ENCODE measurements at regions not wholly inside any gene's neighbourhood (a gene's known extent, or its start where the extent isn't known, plus 50 kb on each side); places are given as distances from the start of the nearest gene placed in this dataset.

DNA sequence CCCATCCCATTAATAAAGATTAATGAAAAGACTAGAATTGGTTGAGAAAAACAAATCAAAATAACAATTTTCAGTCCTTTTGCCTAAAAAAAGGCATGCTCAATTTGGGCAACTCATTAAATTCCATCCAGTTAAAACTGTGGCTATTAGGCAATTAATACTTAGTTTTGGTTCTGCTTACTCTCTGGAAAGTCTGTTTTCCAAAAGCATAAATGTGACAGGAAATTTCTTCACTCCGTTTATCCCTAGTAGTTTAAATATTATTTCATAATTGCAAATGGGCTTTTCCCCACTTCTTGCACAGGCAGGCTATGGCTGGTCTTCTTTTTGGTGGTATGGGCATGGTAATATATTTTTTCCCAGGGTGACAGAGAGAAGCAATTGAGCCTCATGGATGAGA, 373.3 kb upstream of the KLF4 start:
- in situ Hi-C loops (cut with MboI; ENCODE audit: low sequenced_read_pairs, unreplicated experiment): no loop called here
- DNase-seq (ENCODE audit: low spot score): no peak
- TF ChIP-seq CTCF (IDR thresholded peaks at IDR 0.05; ENCODE audit: borderline replicate concordance, control extremely low read depth, extremely low read depth, insufficient read depth, missing control alignments): no peak

DNA sequence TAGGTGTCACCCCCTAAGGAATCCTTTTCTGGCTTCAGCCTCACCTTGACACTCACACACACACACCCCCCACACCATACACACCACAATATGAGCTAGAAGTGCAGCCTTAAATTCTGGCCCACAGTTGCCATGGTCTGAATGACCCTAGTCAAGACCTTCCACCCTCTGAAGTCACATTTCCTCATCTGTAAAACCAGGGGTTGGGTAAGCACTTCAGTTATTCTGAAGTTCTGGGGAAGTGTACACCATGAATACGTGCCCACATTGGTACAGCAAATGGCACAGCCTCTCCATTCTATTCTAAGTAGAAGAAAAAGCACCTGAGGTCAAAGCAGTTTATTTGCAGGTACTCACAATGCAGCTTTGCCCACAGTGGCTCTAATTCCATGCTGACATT, 372.8 kb upstream of the KLF4 start:
- DNase-seq (ENCODE audit: low spot score): no peak
- in situ Hi-C loops (cut with MboI; ENCODE audit: low sequenced_read_pairs, unreplicated experiment): no loop called here
- TF ChIP-seq CTCF (IDR thresholded peaks at IDR 0.05; ENCODE audit: borderline replicate concordance, control extremely low read depth, extremely low read depth, insufficient read depth, missing control alignments): no peak

- no peak for DNase-seq (ENCODE audit: low spot score)
- in situ Hi-C loops (cut with MboI; ENCODE audit: low sequenced_read_pairs, unreplicated experiment): no loop called here
- no peak for TF ChIP-seq CTCF (IDR thresholded peaks at IDR 0.05; ENCODE audit: borderline replicate concordance, control extremely low read depth, extremely low read depth, insufficient read depth, missing control alignments)
Observed at GRCh38 chr9:107861075-107861474, 371.5 kb upstream of the KLF4 start.

DNA sequence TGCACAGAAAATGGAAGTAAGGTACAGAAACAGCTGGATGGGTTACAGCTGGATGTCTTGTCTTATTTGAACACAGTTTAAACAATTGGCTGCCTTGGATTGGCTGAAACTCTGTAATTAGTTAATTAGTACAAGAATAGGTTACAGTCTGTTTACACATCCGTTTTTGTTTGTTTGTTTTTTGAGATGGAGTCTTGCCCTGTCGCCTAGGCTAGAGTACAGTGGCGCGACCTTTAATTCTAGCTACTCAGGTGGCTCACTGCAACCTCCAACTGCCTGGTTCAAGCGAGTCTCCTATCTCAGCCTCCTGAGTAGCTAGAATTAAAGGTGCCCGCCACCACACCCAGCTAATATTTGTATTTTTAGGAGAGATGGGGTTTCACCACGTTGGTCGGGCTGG, 368.7 kb upstream of the KLF4 start:
- in situ Hi-C loops (cut with MboI; ENCODE audit: low sequenced_read_pairs, unreplicated experiment): no loop called here
- TF ChIP-seq CTCF (IDR thresholded peaks at IDR 0.05; ENCODE audit: borderline replicate concordance, control extremely low read depth, extremely low read depth, insufficient read depth, missing control alignments): no peak
- DNase-seq (ENCODE audit: low spot score): no peak

DNA sequence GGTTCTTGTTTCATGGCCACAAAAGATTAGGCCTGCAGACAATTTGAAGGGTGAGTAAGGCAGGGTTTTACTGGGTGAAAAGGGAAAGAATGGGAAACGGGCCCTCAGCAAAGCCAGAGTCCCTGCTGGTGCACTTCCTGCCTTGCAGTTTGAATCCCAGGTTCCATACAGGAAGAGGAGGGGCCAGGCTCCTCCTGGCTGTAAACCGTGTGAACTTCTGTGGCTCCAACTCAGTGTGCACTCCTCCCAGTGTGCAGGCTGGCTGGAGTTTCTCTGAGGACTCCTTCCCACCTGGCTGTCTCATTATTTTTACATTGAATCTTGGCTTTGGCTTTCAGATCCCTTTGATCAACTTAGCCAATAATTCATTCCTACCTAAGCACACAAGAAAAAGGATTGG, 367.1 kb upstream of the KLF4 start:
- DNase-seq (ENCODE audit: low spot score): no peak
- TF ChIP-seq CTCF (IDR thresholded peaks at IDR 0.05; ENCODE audit: borderline replicate concordance, control extremely low read depth, extremely low read depth, insufficient read depth, missing control alignments): no peak
- in situ Hi-C loops (cut with MboI; ENCODE audit: low sequenced_read_pairs, unreplicated experiment): no loop called here

DNA sequence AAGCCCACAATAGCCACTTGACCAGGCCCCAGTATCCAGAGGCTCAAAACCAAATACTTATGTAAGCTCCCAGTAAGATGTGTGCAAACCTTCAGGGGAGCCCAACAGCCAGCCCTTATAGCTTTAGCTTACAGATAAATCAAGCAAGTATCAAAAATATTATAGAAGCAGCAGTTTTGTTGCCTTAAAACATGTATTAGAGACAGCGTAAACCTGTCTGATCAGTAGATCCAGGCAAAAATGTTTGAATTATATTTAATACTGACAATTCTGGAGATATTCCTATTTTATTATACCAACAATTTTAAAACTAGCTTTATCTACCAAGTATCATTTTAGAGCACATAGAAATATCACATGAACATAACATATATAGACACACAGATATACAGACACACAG, 365.6 kb upstream of the KLF4 start:
- in situ Hi-C loops (cut with MboI; ENCODE audit: low sequenced_read_pairs, unreplicated experiment): no loop called here
- no peak for TF ChIP-seq CTCF (IDR thresholded peaks at IDR 0.05; ENCODE audit: borderline replicate concordance, control extremely low read depth, extremely low read depth, insufficient read depth, missing control alignments)
- DNase-seq (ENCODE audit: low spot score): no peak

GRCh38 chr9:107853461-107853860, 363.9 kb upstream of the KLF4 start:
- TF ChIP-seq CTCF (IDR thresholded peaks at IDR 0.05; ENCODE audit: borderline replicate concordance, control extremely low read depth, extremely low read depth, insufficient read depth, missing control alignments): no peak
- no peak for DNase-seq (ENCODE audit: low spot score)
- in situ Hi-C loops (cut with MboI; ENCODE audit: low sequenced_read_pairs, unreplicated experiment): no loop called here
